Hepatocyte (in vitro differentiated cells): ENCODE measurements at regions not wholly inside any gene's neighbourhood (a gene's known extent, or its start where the extent isn't known, plus 50 kb on each side); places are given as distances from the start of the nearest gene placed in this dataset.

Experiments
- DNase-seq: peaks from one replicate; pipeline ENCODE4 v3.0.0-alpha.2; 2016; ENCODE audit warnings: low spot score
- H2AFZ ChIP-seq: fragments of 200-600 bp; sonication (generic); 2 replicates; pipeline ENCODE4 v1.6.0; 2016; ENCODE audit warnings: antibody characterized with exemption, mild to moderate bottlenecking
- H3K27ac ChIP-seq: fragments of 200-600 bp; sonication (generic); 2 replicates; pipeline ENCODE4 v1.5.1; 2016; ENCODE audit warnings: mild to moderate bottlenecking
- H3K27me3 ChIP-seq: fragments of 200-600 bp; sonication (generic); 2 replicates; pipeline ENCODE4 v1.6.1; 2016
- H3K36me3 ChIP-seq: fragments of 200-600 bp; sonication (generic); replicated peaks from 2 replicates; pipeline ENCODE4 v1.5.1; 2016; ENCODE audit warnings: low read depth; ENCODE audit not compliant: insufficient read depth
- H3K4me1 ChIP-seq: fragments of 200-600 bp; sonication (generic); 2 replicates; pipeline ENCODE4 v1.5.1; 2016; ENCODE audit warnings: mild to moderate bottlenecking, moderate library complexity; ENCODE audit not compliant: insufficient read depth
- H3K4me2 ChIP-seq: fragments of 200-600 bp; sonication (generic); 2 replicates; pipeline ENCODE4 v1.6.0; 2016
- H3K4me3 ChIP-seq: fragments of 200-600 bp; sonication (generic); 2 replicates; pipeline ENCODE4 v1.5.1; 2016; ENCODE audit warnings: mild to moderate bottlenecking
- H3K79me2 ChIP-seq: fragments of 200-600 bp; sonication (generic); 2 replicates; pipeline ENCODE4 v1.6.0; 2017; ENCODE audit warnings: mild to moderate bottlenecking
- H3K9me2 ChIP-seq: fragments of 200-600 bp; sonication (generic); replicated peaks from 2 replicates; pipeline ENCODE4 v1.6.0; 2017; ENCODE audit warnings: mild to moderate bottlenecking; ENCODE audit not compliant: insufficient read depth
- H3K9me3 ChIP-seq: fragments of 200-600 bp; sonication (generic); 2 replicates; pipeline ENCODE4 v1.5.1; 2016; ENCODE audit warnings: low read depth, mild to moderate bottlenecking
- H4K20me1 ChIP-seq: fragments of 200-600 bp; sonication (generic); 2 replicates; pipeline ENCODE4 v1.6.0; 2016; ENCODE audit warnings: mild to moderate bottlenecking; ENCODE audit not compliant: insufficient read depth, poor library complexity, severe bottlenecking
- CTCF ChIP-seq: fragments of 200-600 bp; sonication (generic); IDR thresholded peaks from 2 replicates; pipeline ENCODE4 v1.5.1; 2016; ENCODE audit warnings: antibody characterized with exemption, mild to moderate bottlenecking; ENCODE audit not compliant: poor library complexity
- EZH2 ChIP-seq: fragments of 200-600 bp; sonication (generic); IDR thresholded peaks from 2 replicates; pipeline ENCODE4 v1.6.1; 2016; ENCODE audit warnings: antibody characterized with exemption, mild to moderate bottlenecking, borderline replicate concordance
- EZH2phosphoT487 ChIP-seq: fragments of 200-600 bp; sonication (generic); IDR thresholded peaks from one replicate; pipeline ENCODE4 v1.6.1; 2018; ENCODE audit warnings: antibody characterized with exemption, mild to moderate bottlenecking, low read depth, moderate library complexity; ENCODE audit not compliant: unreplicated experiment, severe bottlenecking
- WGBS: methylation state at CpG from one replicate; pipeline ENCODE4 v1.1.6; 2016; ENCODE audit warnings: low lambda C conversion rate; ENCODE audit errors: missing lambda C conversion rate; 5-methylcytosine and 5-hydroxymethylcytosine counted together

- Histone ChIP-seq H3K27me3 (no peaks in the 10 kb centered on the region), H3K4me2 (no peak overlapping the region), H3K4me3 (no peak overlapping the region), H3K27ac (no peak overlapping the region), H2AFZ (no peak overlapping the region), H3K9me3 (no peaks in the 10 kb centered on the region), H4K20me1 (no peaks in the 10 kb centered on the region), H3K79me2 (no peaks in the 10 kb centered on the region), H3K36me3 (no peaks in the 10 kb centered on the region), H3K4me1 (peaks cover 4% of the 10 kb centered on the region), H3K9me2 (no peaks in the 10 kb centered on the region)
- no peak for DNase-seq
- WGBS = 83% methylated on average over 2 of the region's 2 CpGs
- TF ChIP-seq EZH2 = no peak
- no peak for TF ChIP-seq CTCF
- TF ChIP-seq EZH2phosphoT487 = no peak
Observed at GRCh38 chr17:55584055-55584685, 72.9 kb upstream of the SMIM36 start.

GRCh38 chr17:55582897-55583296 is 71.6 kb upstream of the SMIM36 start:
- TF ChIP-seq CTCF = no peak
- no peak for TF ChIP-seq EZH2phosphoT487
- no peak for TF ChIP-seq EZH2
- no peak for DNase-seq
- Histone ChIP-seq H3K27ac (no peak overlapping the region), H3K79me2 (no peaks in the 10 kb centered on the region), H3K27me3 (no peaks in the 10 kb centered on the region), H3K9me2 (no peaks in the 10 kb centered on the region), H3K4me1 (no peaks in the 10 kb centered on the region), H3K4me3 (no peak overlapping the region), H2AFZ (no peak overlapping the region), H3K9me3 (no peaks in the 10 kb centered on the region), H3K4me2 (no peak overlapping the region), H4K20me1 (no peaks in the 10 kb centered on the region), H3K36me3 (no peaks in the 10 kb centered on the region)
- 91% methylated on average over 4 of the region's 4 CpGs for WGBS

- no peak for DNase-seq
- Histone ChIP-seq H3K9me3 (no peaks in the 10 kb centered on the region), H3K79me2 (no peaks in the 10 kb centered on the region), H3K27ac (no peak overlapping the region), H4K20me1 (no peaks in the 10 kb centered on the region), H3K4me1 (no peaks in the 10 kb centered on the region), H3K36me3 (no peaks in the 10 kb centered on the region), H2AFZ (no peak overlapping the region), H3K27me3 (no peaks in the 10 kb centered on the region), H3K4me3 (no peak overlapping the region), H3K9me2 (no peaks in the 10 kb centered on the region), H3K4me2 (no peak overlapping the region)
- TF ChIP-seq EZH2phosphoT487 = no peak
- TF ChIP-seq CTCF = no peak
- no peak for TF ChIP-seq EZH2
- WGBS = 87% methylated on average over 5 of the region's 5 CpGs
Observed at GRCh38 chr17:55580596-55581133, 69.4 kb upstream of the SMIM36 start.
